LoVo (cell line): ENCODE measurements at regions not wholly inside any gene's neighbourhood (a gene's known extent, or its start where the extent isn't known, plus 50 kb on each side); places are given as distances from the start of the nearest gene placed in this dataset.
A peak's percentile ranks its signal among the peaks of the same experiment; 100 is the strongest.

Source experiments
- DNase-seq: peaks from one replicate; pipeline ENCODE4 v3.0.0-alpha.2; 2016; ENCODE audit warnings: low spot score

GRCh38 chr13:109883181-109884180 is 97.1 kb upstream of the IRS2 start:
- DNase-seq, result peak; percentile 66

DNA sequence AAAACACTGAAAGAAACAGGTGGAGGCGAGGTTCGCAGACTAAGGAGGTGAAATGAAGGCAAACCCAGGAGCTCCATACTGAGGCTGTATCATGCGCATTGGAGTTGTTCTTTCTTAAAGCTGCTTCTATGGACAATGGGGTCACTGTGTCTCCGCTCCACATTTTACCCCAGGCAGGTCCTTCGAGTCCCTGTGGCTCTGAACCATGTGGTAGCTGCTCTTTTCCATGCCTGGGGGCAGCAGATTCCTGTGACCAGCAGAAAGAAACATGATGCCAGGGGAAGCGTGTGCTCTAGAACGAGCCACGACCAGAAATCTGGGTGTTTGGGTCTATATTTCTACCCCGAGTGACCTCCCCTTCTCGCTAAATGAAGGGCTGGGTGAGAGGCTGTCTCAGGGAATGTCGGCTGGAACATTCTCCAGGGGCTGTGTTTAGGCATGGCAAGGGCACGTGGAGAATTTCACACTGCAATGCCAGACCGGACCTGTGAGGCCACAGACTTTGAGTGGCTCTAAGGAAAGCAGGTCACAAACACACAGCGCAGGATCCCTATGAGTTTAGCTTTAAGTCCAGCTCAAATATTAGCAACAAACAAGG is 95.7 kb upstream of the IRS2 start:
- no peak for DNase-seq

DNA sequence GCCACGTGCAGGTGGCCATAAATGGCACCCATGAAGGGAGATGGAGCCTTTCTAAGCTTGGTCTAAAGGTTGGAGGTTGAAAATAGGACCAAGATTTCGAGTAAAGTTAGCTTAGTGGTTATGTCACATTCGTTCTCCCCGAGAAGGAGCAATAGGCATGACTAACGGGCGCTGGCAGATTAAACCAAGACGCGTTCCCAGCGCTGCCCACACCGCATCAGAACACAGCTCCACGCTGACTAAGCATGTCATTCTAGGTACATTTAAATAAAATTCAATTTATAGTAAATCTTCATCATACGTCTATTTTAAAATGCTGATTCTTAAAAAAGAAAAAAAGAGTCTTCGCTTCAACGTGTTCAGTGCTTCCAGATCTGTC is 95.0 kb upstream of the IRS2 start:
- DNase-seq, result no peak

DNA sequence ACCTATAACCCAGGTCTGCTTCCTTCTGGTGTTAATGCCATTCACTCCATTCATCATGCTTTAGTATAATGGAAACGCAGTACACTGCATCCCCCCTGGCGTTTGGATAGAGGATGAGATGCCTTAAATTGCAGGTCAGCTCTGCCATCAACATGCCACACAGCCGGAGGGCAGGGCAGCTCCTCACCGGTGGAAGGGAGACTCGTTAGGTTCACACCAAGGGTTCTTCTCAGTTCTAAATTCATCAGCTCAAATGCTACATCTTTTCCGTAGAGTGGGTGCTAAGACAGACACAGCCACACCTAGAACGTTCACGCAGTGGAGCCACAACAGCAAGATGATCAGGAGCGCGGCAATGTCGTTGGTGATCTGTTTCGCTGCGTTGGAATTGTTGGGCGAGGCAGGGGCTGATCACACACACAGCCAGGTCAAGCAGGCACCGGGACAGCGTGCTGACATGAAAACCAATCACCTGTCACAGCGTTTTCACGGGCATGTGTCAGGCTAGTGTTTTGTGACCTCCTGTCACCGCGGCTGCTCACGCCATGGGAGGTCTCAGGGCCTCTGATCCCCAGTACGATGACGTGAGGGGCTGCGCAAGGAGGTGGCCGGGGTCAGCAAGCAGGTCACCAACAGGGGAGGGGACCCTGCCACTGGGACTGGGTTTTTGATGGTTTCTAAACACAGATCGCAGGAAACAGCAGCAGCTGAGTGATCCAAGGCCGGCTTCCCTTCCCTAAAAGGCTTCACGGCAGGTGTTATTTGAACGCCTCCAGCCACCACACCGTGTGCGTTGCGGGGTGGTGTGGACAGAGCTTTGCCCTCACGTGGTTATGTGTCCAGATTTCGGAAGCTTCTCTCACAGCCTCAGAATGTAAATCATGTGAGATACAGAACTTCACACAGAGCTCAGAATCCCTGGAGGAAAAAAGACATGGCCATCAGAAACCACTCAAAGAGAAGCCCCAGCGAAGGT is 94.3 kb upstream of the IRS2 start:
- no peak for DNase-seq

DNA sequence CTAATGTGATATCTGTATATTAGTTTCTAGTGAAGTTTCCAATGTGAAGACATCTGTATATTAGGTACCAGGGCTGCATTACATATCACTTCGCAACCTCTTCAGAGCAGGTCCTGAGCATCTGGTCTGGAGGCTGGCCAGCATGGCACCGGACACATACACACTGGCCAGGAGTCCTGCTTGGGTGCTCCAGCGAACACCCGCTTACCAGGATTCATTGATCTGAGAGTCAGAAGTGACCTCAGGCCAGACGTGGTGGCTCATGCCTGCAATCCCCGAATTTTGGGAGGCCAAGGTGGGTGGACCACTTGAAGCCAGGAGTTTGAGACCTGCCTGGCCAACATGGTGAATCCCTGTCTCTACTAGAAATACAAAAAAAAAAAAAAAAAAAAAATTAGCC is 93.0 kb upstream of the IRS2 start:
- no peak for DNase-seq

DNA sequence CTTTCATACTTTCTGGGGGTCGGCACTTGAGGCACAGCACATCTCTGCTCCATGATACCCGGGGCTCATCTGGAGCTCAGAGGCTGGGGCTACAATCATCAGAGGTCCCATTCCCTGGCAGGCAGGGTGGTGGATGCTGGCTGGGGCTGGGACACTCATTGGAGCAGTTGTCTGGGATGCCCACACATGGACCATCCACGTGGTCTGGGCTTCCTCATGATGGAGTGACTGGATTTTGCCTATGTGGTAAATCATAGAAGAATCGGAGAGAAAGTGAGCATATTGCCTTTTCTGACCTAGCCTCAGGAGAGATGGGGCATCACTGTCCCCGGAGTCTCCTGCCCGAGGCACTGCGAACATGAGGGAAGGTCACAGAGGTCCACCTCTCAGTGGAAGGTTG is 91.4 kb upstream of the IRS2 start:
- no peak for DNase-seq

DNA sequence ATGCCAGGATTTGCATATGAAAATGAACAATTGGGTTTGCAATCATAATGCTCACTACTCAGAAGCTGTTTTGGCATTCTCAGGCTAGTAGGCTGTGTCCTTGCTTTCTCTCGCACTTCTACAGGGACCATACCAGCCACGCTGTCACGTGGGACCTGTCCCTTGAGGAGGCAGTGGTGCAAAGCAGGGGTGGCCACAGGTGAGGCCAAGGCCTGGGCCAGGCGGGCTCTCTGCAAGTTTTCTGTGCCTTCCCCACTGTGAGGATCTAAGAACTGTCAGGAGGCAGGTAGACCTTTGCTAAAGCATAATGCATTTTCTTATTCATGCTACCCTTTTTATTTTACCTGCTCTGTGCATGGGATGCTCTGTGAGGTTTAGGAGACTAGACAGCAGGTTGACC is 89.4 kb upstream of the IRS2 start:
- DNase-seq, result no peak

DNA sequence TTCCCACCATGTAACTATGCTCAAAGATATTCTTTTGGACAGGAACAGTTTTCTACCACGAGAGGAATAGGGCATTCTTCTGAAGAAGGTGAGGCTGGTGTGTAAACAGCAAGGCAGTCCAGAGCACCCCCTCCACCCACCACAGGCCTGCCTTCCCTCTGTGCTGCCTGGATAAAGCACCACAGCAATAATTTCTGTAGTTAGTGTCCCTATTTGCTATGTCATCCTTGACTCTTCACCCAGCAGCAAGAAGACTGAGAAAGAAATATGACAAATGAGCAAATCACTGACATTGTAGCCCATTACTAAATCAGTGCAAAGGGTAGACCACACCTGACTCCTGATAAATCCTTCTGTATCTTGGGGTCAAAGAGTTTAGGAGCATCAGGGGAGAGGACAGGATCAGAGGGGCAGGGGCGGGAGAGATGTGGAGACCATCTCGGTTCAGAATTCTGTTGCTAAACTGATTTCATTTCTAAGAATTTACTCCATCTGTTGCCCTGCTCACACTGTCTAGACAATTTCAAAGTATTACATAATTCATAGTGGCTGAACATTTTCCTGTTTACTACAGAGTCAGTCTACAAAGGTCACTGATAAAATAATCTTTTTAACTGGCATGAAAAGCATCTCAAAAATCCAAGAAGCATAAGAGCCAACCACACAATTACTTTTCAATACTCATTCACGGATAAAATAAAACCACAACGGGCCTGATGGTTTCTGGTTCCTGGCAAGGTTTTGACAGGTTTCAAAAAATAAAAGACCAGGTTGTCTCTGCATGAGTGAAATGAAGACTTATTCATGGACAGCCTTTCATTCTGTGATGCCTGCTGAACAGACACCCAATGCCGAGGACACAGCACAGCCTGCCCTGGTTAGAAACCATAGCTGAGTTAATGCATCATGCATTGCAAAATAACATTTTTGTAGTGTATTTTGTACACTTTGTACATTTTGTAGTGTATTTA is 88.4 kb upstream of the IRS2 start:
- DNase-seq, result no peak

GRCh38 chr13:109873351-109874123 is 87.2 kb upstream of the IRS2 start:
- DNase-seq, result no peak

DNA sequence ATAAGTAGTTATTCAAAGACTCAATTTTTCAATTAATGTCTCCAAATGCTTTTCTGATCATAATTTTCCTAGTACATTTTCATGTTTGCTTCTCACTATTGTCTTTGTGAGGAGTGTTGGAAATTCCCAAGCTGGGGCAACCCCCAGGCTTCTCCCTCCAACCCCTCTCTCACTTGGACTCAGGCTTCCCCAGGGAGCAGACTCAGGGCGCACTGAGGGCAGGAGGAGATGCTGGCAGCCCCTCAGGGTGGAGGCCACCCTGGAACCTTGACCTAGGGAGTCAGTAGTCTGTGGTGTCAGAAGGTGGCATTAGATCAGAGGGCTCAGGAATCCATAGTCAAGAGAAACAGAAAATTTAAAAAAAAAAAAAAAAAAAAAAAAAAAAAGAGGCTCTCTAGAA is 86.5 kb upstream of the IRS2 start:
- no peak for DNase-seq

DNA sequence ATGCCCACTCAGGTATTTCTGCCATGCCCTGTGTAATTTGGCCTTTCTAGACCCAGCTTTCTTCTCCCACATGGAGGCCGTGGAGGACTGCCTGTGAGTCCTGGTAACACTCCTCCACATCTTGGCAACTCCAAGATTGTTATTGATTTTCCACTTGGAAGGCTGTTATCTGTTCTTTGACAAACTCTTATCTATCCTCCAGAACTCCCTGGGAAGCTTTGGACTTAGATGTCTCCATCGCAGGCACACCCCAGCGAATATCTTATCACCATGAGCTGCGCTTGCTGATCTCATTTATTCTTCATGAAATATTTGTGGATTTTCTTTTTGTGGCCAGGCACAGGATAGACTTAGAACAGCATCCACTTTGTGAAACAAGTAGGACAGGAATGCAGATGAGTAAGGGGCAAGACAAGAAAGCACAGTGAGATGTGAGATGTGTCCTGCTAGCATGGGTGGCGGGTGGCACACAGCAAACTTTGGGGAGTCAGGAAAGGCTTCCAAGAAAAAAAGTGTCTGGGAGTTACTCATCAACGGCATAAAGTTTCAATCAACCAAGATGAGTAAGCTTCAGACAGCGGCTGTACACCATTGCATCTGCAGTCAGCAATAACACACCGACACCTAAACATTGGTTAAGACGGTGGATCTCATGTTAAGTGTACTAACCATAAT is 84.5 kb upstream of the IRS2 start:
- no peak for DNase-seq

- DNase-seq, result no peak
Observed at GRCh38 chr13:109870274-109870673, 83.9 kb upstream of the IRS2 start.

DNA sequence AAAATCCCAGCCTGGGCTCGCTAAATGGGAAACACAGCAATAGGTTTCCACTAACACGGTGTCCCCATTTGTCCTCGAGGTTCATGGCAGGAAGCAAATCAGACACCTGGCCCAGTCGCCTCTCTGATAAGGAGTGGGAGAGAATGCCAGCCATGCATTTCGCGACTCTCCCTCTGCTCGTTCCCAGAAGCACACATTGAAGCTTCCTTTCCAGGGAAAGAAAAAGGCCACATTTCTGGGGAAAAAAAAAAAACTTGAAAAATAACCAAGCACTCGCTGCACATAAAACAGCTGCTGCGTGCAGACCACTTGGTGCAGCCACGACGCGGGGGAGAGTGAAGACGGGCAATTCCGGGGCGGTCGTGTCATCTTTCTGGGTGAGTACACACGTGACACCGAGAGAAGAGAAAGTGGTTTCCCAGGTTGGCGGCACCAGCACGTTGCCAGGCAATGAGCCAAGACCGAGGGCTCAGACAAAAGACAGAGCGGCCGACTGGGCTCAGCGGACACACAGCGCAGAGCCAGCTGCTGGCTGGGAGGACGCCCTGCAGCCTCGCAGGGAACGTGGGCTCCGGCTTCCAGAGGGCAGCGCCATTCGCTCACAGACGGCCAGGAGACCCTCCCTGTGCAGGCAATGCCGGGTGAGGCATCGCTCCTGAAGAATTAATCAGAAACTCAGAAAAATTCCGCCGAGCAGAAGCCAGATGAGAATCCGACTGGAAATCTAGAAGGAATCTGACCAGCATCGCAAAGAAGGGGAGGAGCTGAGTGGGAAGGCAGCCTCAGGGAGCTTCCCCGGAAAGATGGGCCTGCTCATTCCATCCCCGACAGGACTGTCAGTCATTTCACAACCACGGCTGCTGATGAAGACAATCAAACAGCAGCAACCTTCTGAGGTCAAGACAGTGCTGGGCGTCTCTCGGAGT is 83.2 kb upstream of the IRS2 start:
- DNase-seq, result peak; percentile 18

DNA sequence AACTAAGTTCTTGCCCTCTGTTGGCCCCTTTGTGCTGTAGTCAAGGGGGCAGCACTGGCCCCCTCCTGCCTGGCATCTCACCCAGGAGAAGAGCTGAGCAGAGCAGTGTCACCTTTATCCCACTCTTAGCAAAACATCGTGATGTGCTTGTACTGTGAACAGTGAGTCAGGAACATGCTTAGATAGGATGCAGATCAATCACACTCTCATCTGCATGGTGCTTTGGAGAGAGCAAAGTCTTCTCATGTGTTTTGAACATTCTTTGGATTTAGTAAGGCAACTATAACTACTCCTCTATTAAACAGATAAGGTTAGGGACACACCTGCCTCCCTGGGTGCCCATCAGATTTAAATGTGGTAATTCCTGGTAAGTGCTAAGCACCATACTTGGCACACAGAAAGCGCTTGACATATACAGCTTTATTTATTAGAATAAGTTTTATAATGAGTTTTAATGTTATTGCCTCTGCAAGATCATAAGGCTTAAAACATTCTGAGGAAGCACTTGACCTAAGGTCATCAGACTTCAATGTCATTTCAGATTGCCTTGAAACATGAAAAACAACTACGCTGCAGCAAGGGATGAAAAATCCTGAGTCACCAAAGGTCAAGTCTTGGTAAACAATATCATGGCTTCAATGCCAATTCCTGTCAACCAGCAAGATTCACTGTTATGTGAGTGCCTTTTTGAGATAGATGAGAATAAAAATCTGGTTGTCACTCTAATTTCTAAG is 82.4 kb upstream of the IRS2 start:
- DNase-seq, result no peak

DNA sequence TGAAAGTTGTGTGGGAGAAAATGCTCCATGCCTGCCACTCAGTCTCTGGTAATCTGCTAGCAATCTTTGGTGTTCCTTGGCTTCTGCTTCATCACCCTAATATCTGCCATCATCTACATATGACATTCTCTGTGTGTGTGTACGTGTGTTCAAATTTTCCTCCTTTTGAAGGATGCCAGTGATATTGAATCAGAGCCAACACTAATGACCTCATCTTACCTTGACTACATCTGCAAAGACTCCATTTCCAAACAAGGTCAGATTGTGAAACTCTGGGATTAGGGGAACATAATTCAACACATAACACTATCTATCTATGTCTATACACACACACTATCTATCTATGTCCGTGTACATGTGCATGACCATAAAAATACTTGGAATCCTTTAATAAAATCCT is 81.4 kb upstream of the IRS2 start:
- no peak for DNase-seq

DNA sequence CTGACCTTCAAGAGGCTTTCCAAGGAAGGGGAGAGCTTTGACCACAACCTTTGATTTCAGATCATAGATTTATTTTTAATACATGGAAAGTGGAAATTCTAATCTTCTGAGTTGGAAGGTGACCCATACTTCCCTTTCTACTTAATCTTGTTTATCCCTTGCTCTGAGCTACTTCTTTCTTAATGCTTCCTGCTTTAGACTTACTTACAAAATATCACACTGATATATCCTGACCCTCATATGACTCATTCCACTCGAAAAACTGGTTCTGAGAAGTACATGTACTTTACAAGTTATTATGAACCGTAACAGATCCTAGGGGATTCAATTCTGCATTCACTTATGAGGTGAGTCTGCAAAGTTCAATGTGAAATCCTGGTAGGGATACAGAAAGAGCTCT is 76.2 kb upstream of the IRS2 start:
- DNase-seq, result no peak

GRCh38 chr13:109859898-109860297 is 73.5 kb upstream of the IRS2 start:
- DNase-seq, result no peak

DNA sequence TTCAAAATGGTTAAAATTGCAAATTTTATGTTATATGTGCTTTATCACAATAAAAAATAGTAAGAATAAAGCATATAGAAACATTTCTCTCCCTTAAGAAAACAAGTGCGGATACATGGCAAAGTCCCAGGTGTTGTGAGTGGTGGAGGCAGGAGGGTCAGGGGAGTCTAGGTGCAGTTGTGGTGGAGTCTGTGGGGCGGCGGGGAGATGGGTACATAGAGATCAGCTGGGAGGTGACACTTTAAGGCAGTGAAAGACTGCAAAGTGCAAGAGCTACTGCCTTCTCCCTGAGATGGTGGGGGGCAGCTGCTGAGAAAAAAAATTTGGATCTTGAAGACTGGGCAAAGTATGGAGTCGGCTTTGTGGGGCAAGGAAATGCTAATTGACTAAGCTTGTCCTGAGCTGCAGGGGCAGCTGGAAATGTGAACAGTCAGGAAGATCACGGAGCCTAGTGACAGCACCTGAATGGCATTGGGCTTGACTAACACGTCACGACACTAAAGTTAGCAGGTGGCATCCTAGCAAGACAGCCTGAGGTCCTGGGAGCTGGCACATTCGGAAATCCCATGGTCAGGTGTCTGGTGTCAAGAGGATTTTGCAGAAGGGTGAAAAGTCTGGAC is 72.9 kb upstream of the IRS2 start:
- no peak for DNase-seq
